Activated naive CD8-positive, alpha-beta T cell treated with anti-CD3 and anti-CD28 coated beads, Interleukin-2, amount 10 ng/mL, durations not matched to agents 7 days and 5 days (primary cell): ENCODE measurements at regions not wholly inside any gene's neighbourhood (a gene's known extent, or its start where the extent isn't known, plus 50 kb on each side); places are given as distances from the start of the nearest gene placed in this dataset.
"Not testable (repeated sequence)": the region's sequence is repeated elsewhere in the genome, so short reads cannot be mapped to it uniquely, and the experiment has no call there.

Experiments
- ATAC-seq: fragments of 150-1000 bp; cut with Tn5 transposase; one replicate; pipeline ENCODE4 v1.10.0; 2021; ENCODE audit warnings: low read depth, moderate library complexity
- POLR2A ChIA-PET: fragments of 350-600 bp; sonication (Branson Sonifier 250); formaldehyde crosslinking; loops from one replicate; lab custom pipeline; 2021; ENCODE audit warnings: antibody characterized with exemption; lab: Charles Lee
- DNase-seq: peaks from one replicate; pipeline ENCODE4 v3.0.0; 2021
- H3K27ac Mint-ChIP-seq: one replicate; pipeline ENCODE4 v1.8.0; 2022; ENCODE audit warnings: mild to moderate bottlenecking, mixed read lengths
- H3K27me3 Mint-ChIP-seq: one replicate; pipeline ENCODE4 v1.8.0; 2022; ENCODE audit warnings: mild to moderate bottlenecking, moderate library complexity, mixed read lengths
- H3K36me3 Mint-ChIP-seq: one replicate; pipeline ENCODE4 v1.8.0; 2021; ENCODE audit warnings: mild to moderate bottlenecking, mixed read lengths
- H3K4me1 Mint-ChIP-seq: one replicate; pipeline ENCODE4 v1.8.0; 2021; ENCODE audit warnings: mixed read lengths
- H3K4me3 Mint-ChIP-seq: one replicate; pipeline ENCODE4 v1.8.0; 2022; ENCODE audit warnings: mild to moderate bottlenecking, moderate library complexity, mixed read lengths
- H3K9me3 Mint-ChIP-seq: one replicate; pipeline ENCODE4 v1.8.0; 2021; ENCODE audit warnings: mixed read lengths

- no peak overlapping the region for H3K4me3 Mint-ChIP-seq
- no peak for ATAC-seq
- POLR2A ChIA-PET, result no interaction called here
- H3K27ac Mint-ChIP-seq, result no peak overlapping the region
- peaks cover 3% of the 10 kb centered on the region for H3K9me3 Mint-ChIP-seq
- no peak for DNase-seq
- H3K4me1 Mint-ChIP-seq, result no peaks in the 10 kb centered on the region
- no peaks in the 10 kb centered on the region for H3K36me3 Mint-ChIP-seq
- H3K27me3 Mint-ChIP-seq, result no peaks in the 10 kb centered on the region
Observed at GRCh38 chr11:116339306-116340098, 433.3 kb downstream of the BUD13 start.

- H3K36me3 Mint-ChIP-seq, DNase-seq, H3K4me1 Mint-ChIP-seq, H3K9me3 Mint-ChIP-seq, POLR2A ChIA-PET, H3K27ac Mint-ChIP-seq, H3K4me3 Mint-ChIP-seq, ATAC-seq, H3K27me3 Mint-ChIP-seq: not testable (repeated sequence)
Observed at GRCh38 chr11:116338500-116338899, 434.3 kb downstream of the BUD13 start.

GRCh38 chr11:116336540-116336939 lies 436.2 kb downstream of the BUD13 start:
- ATAC-seq, result no peak
- Mint-ChIP-seq H3K4me3 (no peak overlapping the region), H3K27me3 (no peaks in the 10 kb centered on the region), H3K27ac (no peak overlapping the region), H3K36me3 (no peaks in the 10 kb centered on the region), H3K9me3 (peaks cover 3% of the 10 kb centered on the region), H3K4me1 (no peaks in the 10 kb centered on the region)
- no peak for DNase-seq
- POLR2A ChIA-PET, result no interaction called here

GRCh38 chr11:116335891-116336290 lies 436.9 kb downstream of the BUD13 start:
- no peaks in the 10 kb centered on the region for H3K27me3 Mint-ChIP-seq

GRCh38 chr11:116335078-116335477 lies 437.7 kb downstream of the BUD13 start:
- Mint-ChIP-seq H3K36me3 (no peaks in the 10 kb centered on the region), H3K4me3 (no peak overlapping the region), H3K27ac (no peak overlapping the region), H3K27me3 (no peaks in the 10 kb centered on the region), H3K9me3 (peaks cover 3% of the 10 kb centered on the region), H3K4me1 (no peaks in the 10 kb centered on the region)
- POLR2A ChIA-PET, result no interaction called here
- no peak for DNase-seq
- no peak for ATAC-seq

More at GRCh38 chr11:116335891-116336290, 436.9 kb downstream of the BUD13 start:
- Mint-ChIP-seq H3K4me3 (no peak overlapping the region), H3K9me3 (peaks cover 3% of the 10 kb centered on the region), H3K4me1 (no peaks in the 10 kb centered on the region), H3K27ac (no peak overlapping the region), H3K36me3 (no peaks in the 10 kb centered on the region)
- POLR2A ChIA-PET, result no interaction called here
- no peak for DNase-seq
- no peak for ATAC-seq

GRCh38 chr11:116334596-116334995 lies 438.2 kb downstream of the BUD13 start:
- Mint-ChIP-seq H3K36me3 (no peaks in the 10 kb centered on the region), H3K4me1 (no peaks in the 10 kb centered on the region), H3K9me3 (peaks cover 3% of the 10 kb centered on the region), H3K27me3 (no peaks in the 10 kb centered on the region), H3K4me3 (no peak overlapping the region), H3K27ac (no peak overlapping the region)
- POLR2A ChIA-PET, result no interaction called here
- DNase-seq (no peak), ATAC-seq (no peak)

- Mint-ChIP-seq H3K9me3 (peaks cover 3% of the 10 kb centered on the region), H3K4me1 (no peaks in the 10 kb centered on the region), H3K27me3 (no peaks in the 10 kb centered on the region), H3K4me3 (no peak overlapping the region), H3K36me3 (no peaks in the 10 kb centered on the region), H3K27ac (no peak overlapping the region)
- DNase-seq (no peak), ATAC-seq (no peak)
- POLR2A ChIA-PET, result no interaction called here
Observed at GRCh38 chr11:116333001-116333535, 439.7 kb downstream of the BUD13 start.

- Mint-ChIP-seq H3K36me3 (no peaks in the 10 kb centered on the region), H3K4me3 (no peak overlapping the region), H3K9me3 (peaks cover 2% of the 10 kb centered on the region), H3K4me1 (no peaks in the 10 kb centered on the region), H3K27me3 (no peaks in the 10 kb centered on the region), H3K27ac (no peak overlapping the region)
- ATAC-seq (no peak), DNase-seq (no peak)
- POLR2A ChIA-PET, result no interaction called here
Observed at GRCh38 chr11:116332391-116332790, 440.4 kb downstream of the BUD13 start.

- no peaks in the 10 kb centered on the region for H3K36me3 Mint-ChIP-seq
- H3K4me1 Mint-ChIP-seq, result no peaks in the 10 kb centered on the region
- no peaks in the 10 kb centered on the region for H3K9me3 Mint-ChIP-seq
- H3K4me3 Mint-ChIP-seq, result no peak overlapping the region
- POLR2A ChIA-PET, result no interaction called here
- H3K27ac Mint-ChIP-seq, result no peak overlapping the region
- ATAC-seq, result no peak
- no peaks in the 10 kb centered on the region for H3K27me3 Mint-ChIP-seq
- no peak for DNase-seq
Observed at GRCh38 chr11:116331381-116331780, 441.4 kb downstream of the BUD13 start.

GRCh38 chr11:116330439-116331185 lies 442.2 kb downstream of the BUD13 start:
- POLR2A ChIA-PET, result no interaction called here
- no peak for ATAC-seq

GRCh38 chr11:116329354-116330090 lies 443.3 kb downstream of the BUD13 start:
- H3K27ac Mint-ChIP-seq, result no peak overlapping the region

More at GRCh38 chr11:116330439-116331185, 442.2 kb downstream of the BUD13 start:
- H3K4me1 Mint-ChIP-seq, result no peaks in the 10 kb centered on the region
- H3K27ac Mint-ChIP-seq, result no peak overlapping the region
- DNase-seq, result no peak
- H3K4me3 Mint-ChIP-seq, result no peak overlapping the region
- H3K36me3 Mint-ChIP-seq, result no peaks in the 10 kb centered on the region
- H3K9me3 Mint-ChIP-seq, result no peaks in the 10 kb centered on the region
- no peaks in the 10 kb centered on the region for H3K27me3 Mint-ChIP-seq

GRCh38 chr11:116328851-116329250 lies 443.9 kb downstream of the BUD13 start:
- H3K27ac Mint-ChIP-seq, result no peak overlapping the region
- no peaks in the 10 kb centered on the region for H3K36me3 Mint-ChIP-seq
- no peaks in the 10 kb centered on the region for H3K9me3 Mint-ChIP-seq
- H3K4me3 Mint-ChIP-seq, result no peak overlapping the region
- no peak for DNase-seq
- ATAC-seq, result no peak
- POLR2A ChIA-PET, result no interaction called here
- H3K27me3 Mint-ChIP-seq, result no peaks in the 10 kb centered on the region
- H3K4me1 Mint-ChIP-seq, result no peaks in the 10 kb centered on the region

More at GRCh38 chr11:116329354-116330090, 443.3 kb downstream of the BUD13 start:
- Mint-ChIP-seq H3K4me1 (no peaks in the 10 kb centered on the region), H3K9me3 (no peaks in the 10 kb centered on the region), H3K36me3 (no peaks in the 10 kb centered on the region), H3K27me3 (no peaks in the 10 kb centered on the region), H3K4me3 (no peak overlapping the region)
- ATAC-seq, result no peak
- POLR2A ChIA-PET, result no interaction called here
- no peak for DNase-seq

GRCh38 chr11:116328391-116328790 lies 444.4 kb downstream of the BUD13 start:
- DNase-seq (no peak), ATAC-seq (no peak)
- H3K4me1 Mint-ChIP-seq, result no peaks in the 10 kb centered on the region
- H3K27ac Mint-ChIP-seq, result no peak overlapping the region
- no peaks in the 10 kb centered on the region for H3K9me3 Mint-ChIP-seq
- no peaks in the 10 kb centered on the region for H3K27me3 Mint-ChIP-seq
- no peaks in the 10 kb centered on the region for H3K36me3 Mint-ChIP-seq
- POLR2A ChIA-PET, result no interaction called here
- H3K4me3 Mint-ChIP-seq, result no peak overlapping the region
